NCI-H748 treated with DMSO at 0.1 percent for 48 hours (cell line): ENCODE measurements at regions not wholly inside any gene's neighbourhood (a gene's known extent, or its start where the extent isn't known, plus 50 kb on each side); places are given as distances from the start of the nearest gene placed in this dataset.
A peak's percentile ranks its signal among the peaks of the same experiment; 100 is the strongest.
"Not testable (repeated sequence)": the region's sequence is repeated elsewhere in the genome, so short reads cannot be mapped to it uniquely, and the experiment has no call there.

Experiments
- DNase-seq: peaks from one replicate; lab custom pipeline; 2025; lab: John Stamatoyannopoulos, UW

- peak; percentile 40 for DNase-seq
These were observed 594.9 kb downstream of the REEP3 start for GRCh38 chr10:64115908-64116643.

DNA sequence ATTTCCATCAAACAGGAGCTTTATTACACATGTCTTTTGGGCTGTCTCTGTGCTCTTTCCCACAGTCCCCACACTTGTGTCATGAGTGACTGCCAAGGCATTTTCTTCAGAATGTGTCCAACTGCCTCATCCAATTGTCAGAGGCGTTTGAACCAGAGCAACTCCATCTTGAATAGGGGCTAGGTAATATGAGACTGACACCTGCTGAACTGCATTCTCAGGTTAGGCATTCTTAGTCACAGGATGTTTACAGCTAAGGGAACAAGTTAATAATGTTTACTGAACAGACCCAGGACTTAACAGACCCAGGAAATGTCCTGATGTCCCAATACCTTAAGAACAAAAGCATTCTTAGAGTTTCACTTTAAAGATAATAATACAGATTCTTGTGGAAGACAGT, 595.5 kb downstream of the REEP3 start:
- DNase-seq: no peak

- DNase-seq: no peak
These were observed 597.5 kb downstream of the REEP3 start for GRCh38 chr10:64118736-64119135.

DNA sequence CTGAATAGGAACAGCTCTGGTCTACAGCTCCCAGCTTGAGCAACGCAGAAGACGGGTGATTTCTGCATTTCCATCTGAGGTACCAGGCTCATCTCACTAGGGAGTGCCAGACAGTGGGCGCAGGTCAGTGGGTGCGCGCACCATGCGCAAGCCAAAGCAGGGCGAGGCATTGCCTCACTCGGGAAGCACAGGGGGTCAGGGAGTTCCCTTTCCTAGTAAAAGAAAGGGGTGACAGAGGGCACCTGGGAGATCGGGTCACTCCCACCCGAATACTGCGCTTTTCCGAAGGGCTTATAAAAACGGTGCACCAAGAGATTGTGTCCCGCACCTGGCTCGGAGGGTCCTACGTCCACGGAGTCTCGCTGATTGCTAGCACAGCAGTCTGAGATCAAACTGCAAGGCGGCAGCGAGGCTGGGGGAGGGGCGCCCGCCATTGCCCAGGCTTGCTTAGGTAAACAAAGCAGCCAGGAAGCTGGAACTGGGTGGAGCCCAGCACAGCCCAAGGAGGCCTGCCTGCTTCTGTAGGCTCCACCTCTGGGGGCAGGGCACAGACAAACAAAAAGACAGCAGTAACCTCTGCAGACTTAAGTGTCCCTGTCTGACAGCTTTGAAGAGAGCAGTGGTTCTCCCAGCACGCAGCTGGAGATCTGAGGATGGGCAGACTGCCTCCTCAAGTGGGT, 599.2 kb downstream of the REEP3 start:
- DNase-seq: not testable (repeated sequence)

DNA sequence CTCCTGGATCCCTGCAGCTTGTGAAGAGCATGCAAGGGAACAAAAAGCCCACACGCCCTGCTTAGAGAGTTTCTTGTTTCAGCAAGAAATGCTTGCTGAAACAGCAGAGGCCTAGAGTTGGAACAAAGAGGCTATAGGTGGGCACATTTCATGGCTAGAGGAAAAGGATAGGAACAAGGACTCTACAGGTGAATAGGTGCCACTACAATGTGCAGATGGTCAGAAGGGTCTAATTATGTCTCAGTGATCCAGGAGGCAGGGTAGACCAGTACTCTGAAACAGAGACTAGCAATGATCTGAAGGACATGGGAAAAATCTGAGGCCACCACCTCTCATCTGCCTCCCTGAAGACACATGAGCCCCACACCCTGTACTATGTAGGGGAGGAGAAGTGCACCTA, 609.0 kb downstream of the REEP3 start:
- no peak for DNase-seq

- DNase-seq: no peak
These were observed 613.5 kb downstream of the REEP3 start for GRCh38 chr10:64134676-64135075.

- no peak for DNase-seq
These were observed 621.2 kb downstream of the REEP3 start for GRCh38 chr10:64142395-64142794.

DNA sequence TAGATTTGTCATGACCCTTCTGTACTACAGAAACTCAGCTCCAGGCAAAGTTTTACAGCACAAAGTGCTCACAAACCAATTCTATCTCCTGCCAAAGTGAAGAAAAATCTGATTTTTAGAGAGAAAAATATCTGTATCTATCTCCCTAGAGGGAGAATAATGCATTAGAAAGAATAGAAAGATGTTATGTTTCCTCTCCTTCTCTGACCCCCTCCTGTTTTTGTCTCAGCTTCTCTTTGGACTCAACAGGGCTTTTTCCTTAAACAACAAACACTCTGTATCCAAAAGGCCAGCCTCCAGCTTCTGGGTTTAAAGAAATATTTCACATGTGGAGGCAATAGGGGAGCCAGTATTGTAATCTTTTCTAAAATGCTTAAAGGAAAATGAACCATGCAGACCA, 627.4 kb downstream of the REEP3 start:
- no peak for DNase-seq

DNA sequence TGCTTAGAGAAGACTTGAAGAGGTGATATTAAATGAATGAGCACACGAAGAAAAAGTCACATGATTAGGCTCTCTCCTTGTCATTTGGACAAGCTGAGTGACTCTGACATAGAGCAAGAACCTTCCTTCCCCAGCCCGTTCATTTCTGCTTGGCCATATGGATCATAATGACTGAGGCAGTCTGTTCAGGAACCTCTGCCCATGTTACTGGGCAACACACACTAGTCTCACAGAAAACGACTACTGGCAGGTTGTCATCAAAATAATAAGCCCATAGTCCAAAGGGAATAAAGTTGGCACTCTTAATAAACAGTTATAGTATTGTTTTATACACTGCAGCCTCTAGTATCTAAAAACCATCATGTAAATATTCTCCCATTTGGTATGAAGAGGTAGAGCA, 635.0 kb downstream of the REEP3 start:
- DNase-seq: no peak

- no peak for DNase-seq
These were observed 637.4 kb downstream of the REEP3 start for GRCh38 chr10:64158551-64158950.

DNA sequence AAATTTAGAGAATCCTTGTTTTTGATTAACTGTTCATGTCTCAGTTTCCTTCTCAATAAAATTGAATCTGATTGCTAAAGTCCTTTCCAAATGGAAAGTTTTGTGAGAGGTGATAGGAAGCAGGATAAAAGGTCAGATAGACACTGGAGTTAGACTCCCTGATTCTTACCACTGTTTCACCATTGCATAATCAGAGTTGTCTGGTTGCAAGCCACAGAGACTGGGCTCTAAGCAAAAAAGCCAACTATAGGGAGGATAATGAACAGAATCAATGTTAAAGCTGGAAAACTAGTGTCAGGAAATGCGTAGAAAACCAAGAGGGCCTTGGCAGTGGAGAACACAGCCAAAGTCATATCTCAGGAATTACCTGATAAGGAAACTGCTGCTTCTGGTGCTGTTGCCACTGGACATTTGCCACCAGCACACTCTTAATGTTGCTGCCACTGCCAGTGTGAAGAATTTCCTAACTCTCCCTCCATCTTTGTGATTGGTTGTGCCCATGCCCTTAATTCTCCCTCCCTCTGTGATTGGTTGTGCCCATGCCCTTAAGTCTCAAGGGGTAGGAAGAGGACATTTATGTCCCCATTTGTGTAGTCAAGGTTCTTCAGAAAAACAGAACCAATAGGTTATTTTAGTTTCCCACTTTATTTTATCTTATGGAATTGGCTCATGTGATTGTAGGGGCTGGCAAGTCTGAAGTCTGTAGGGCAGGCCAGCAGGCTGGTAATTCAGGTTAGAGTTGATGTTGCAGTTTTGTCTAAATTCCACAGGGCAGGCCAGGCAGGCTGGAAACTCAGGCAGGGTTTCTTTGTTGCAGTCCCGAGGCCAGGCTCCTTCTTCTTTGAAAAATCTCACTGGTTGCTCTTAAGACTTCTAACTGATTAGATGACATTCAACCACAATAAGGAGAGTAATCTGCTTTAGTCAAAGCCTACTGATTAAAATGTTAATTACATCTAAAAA, 639.0 kb downstream of the REEP3 start:
- DNase-seq: no peak

DNA sequence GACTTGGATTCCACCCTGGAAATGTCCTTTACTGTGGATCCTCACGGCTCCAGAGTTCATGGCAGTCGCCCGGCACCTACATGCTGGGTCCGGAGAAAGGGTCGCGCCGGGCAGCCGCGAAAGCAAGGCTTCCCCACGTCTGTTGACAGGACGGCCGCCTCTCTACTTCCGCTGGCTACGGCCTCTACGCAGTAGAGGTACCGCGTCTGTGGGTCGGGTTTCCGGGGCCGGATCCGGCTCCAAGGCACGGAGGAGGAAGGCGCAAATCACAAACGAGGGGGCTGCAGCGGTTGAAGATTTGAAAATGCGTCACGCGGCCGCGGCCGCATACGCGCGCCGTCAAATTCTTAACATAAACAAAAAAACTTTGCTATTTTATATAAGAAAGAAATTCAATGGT, 649.6 kb downstream of the REEP3 start:
- no peak for DNase-seq

DNA sequence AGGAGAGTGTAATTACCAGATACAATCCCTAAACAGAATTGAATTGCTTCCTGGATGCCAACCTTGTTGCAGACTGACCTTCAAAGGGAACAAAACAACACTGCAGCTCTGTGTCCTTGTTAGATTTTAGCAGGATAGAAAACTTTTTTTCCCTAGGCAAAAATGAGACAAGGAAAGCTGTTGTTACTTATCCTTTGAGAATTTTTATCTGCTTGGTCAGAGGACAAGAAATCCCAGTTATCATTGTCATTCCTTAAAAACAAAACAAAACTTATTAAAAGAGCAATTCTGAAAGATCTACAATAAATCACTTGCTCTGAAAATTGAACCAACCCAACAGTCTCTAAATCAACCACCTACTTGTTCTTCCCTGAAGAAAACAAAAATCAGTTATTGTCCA, 652.6 kb downstream of the REEP3 start:
- DNase-seq: no peak

GRCh38 chr10:64174666-64175255, 653.6 kb downstream of the REEP3 start:
- no peak for DNase-seq

DNA sequence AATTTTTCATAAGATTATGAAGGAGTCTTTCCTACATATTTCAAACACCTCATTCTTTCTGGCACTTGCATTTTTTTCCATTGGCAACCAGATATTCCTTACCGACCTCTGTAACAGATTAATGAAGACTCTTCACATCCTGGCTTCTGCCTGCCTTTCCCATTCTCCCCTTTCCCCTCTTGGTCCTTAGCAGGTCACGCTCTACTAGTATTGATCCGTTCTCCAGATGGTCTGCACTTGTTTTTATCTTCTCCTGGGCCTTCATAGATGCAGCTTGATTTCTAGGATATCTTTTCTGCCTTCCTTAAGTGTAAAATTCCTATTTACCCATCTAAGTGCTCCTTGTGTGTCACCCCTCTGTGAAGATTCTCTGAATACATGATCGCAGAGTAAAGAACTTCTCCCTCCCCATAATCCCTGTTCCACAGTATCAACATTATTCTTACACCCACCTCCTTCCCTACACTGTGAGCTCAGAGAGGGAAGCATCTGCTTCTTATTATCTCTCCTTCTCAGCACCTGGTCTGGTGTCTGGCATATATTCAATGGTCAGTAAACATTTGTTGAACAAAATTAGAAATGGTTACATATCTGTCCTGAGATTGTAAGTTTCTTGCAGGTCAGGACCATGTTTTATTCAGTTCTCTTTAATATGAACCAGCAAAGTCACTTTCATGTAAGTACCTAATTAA, 654.2 kb downstream of the REEP3 start:
- DNase-seq: no peak

DNA sequence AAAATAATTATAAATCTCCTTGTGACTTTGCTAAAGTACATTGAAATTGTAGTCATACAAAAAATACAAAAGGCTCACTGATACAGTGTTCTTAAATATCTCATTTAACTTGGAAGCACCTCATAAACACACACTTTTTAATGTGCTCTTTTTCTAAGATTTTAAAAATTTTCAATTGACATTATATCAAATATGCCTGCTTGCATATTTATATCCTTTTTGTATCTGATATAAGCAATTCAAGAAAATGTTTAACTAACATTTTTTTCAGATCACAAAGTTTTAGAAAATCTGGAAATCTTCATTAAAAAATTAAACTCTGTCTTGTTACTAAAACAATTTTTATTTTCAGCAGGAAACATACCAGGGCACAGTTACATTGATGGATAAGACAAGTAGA, 661.5 kb downstream of the REEP3 start:
- DNase-seq: no peak

DNA sequence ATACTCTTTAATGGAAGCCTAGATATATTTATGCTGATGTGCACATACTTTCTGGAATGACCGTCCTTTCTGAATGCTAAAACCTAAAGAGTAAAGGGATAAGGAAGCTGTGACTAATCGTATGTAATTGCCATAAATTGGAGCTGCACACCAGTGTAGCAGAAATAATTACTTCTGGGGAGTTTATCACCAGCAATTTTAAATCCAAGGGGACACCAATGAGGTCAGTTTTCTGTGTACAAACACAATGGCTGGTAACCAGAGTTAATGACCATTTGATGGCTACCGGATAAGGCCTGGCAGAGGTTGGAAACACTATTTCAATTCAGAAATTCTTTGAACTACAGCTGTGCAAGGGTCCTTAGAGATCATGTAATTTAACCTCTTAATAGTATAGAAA, 670.1 kb downstream of the REEP3 start:
- DNase-seq: peak; percentile 77

DNA sequence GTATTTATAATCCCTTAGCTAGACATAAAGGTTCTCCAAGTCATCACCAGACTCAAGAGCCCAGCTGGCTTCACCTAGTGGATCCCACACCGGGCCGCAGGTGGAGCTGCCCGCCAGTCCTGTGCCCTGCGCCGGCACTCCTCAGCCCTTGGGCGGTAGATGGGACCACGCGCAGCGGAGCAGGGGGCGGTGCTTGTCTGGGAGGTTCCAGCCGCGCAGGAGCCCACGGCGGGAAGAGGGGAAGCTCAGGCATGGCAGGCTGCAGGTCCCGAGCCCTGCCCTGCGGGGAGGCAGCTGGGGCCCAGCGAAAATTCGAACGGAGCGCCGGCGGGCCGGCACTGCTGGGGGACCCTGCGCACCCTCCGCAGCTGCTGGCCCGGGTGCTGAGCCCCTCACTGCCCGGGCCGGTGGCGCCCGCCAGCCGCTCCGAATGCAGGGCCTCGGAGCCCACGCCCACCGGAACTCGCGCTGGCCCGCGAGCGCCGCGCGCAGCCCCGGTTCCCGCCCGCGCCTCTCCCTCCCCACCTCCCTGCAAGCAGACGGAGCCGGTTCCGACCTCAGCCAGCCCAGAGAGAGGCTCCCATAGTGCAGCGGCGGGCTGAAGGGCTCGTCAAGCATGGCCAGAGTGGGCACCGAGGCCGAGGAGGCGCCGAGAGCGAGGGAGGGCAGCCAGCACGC, 675.6 kb downstream of the REEP3 start:
- DNase-seq: no peak

DNA sequence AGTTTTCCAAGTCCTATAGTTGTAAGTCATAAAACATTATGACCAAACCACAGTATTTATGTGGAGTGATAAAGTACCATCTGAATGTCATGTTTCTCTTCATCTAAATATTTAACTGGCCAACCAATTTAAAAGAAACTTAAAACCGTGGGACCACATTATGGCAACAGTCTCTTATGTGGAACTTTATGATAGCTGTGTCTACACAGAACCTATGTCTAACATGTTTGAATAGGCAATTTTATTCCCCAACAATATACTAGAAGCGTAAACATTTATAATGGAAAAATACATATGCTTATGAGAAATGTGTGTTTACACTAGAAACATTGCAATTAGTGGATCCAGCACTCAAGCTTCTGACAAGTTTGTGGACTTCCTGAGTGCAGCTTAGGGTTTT, 680.7 kb downstream of the REEP3 start:
- peak; percentile 18 for DNase-seq

- not testable (repeated sequence) for DNase-seq
These were observed 683.3 kb downstream of the REEP3 start for GRCh38 chr10:64204504-64204903.

DNA sequence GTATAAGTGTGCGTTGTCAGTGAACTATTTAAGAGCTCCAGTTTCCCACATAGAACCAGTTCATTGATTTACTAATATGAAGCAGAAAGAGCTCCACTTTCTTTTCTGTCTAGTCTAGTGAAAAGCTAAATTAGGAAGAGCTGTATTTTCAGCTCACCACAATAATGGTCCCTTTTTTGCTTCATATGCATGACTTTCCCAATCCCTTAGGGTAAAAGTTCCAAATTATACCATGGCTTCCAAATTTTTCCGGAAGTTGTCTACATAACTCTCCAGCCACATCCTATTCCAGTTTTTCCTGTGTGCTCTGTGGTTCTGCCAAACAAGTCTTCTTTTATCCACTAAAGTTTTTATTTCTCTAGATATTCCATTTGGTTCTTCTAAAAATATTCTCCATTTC, 685.2 kb downstream of the REEP3 start:
- no peak for DNase-seq
